ENCODE measurements at regions not wholly inside any gene's neighbourhood (a gene's known extent, or its start where the extent isn't known, plus 50 kb on each side); places are given as distances from the start of the nearest gene placed in this dataset.
"Not testable (repeated sequence)": the region's sequence is repeated elsewhere in the genome, so short reads cannot be mapped to it uniquely, and the experiment has no call there.

GRCh38 chr4:34502086-34502485, 1742.2 kb downstream of the ARAP2 start:
- FAIRE-seq, result no peak

- FAIRE-seq, result not testable (repeated sequence)
These were observed 1739.6 kb downstream of the ARAP2 start for GRCh38 chr4:34504731-34505130.

- FAIRE-seq, result not testable (repeated sequence)
These were observed 1737.7 kb downstream of the ARAP2 start for GRCh38 chr4:34506511-34507092.

- FAIRE-seq, result no peak
These were observed 1731.7 kb downstream of the ARAP2 start for GRCh38 chr4:34512616-34513015.

DNA sequence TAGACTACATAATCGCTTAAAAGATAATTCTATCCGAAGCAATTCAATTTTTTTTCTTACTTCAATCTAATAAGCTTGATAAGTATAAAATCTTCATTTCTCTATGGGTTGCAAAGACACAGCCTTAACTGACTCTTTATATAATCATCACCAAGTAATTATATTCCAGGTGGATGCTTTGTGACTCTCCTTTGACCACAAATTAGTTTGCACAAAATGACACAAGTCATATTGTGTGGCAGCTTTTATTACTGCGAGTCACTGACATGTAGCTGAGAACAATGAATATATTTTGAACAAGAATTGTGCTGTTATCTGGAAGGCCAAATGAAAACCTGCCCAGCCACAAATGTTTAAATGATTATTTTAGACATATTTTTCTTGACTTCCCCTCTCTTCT, 1727.8 kb downstream of the ARAP2 start:
- no peak for FAIRE-seq

GRCh38 chr4:34534916-34535315, 1709.4 kb downstream of the ARAP2 start:
- no peak for FAIRE-seq

- no peak for FAIRE-seq
These were observed 1678.2 kb downstream of the ARAP2 start for GRCh38 chr4:34566091-34566490.

- no peak for FAIRE-seq
These were observed 1672.3 kb downstream of the ARAP2 start for GRCh38 chr4:34572026-34572425.

DNA sequence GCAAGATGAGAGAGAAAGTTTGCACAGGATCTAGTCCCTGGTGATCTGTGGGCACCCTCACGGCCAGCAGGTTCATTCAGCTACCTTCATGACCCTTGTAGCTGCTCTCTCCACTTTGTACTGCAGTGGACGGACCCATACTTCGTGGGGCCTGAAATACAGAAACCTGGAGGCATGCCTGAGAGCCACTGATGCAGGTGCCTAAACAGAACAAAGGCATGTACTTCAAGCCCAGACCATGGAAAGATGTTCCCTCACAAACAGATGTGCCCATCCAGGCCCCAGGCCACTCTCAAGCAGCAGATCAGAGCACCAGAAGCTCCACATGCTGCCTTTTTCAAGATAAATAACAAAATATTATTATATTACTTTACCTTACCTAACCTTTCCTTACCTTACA, 1629.0 kb downstream of the ARAP2 start:
- no peak for FAIRE-seq

DNA sequence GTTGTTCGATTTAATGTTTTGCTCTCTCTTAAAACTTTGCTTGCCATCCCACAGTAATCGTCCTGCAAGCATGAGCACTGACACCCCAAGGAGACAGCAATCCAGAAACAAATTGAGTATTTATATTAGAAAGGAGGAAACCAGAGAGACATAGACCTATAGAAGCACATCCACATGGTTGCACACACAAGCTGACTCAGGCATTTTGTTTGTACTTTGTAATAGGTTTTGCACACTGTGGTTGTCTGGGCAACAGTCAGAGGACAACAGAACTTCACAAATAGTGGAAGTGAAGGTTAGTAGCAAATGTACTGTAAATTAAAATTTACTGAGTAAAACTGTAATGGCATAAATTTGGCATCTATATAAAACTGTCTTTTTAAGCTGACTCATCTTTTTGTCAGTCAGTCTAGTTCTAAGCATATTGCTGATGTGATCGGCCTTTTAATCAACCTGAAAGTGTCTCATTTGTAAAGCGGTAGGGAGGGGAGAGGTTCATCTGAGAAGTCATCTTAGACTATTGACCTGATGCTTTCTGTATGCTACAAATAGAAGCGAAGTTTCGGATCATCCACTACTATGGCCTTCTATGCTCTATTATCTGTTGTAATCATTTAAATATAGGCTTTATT, 1624.7 kb downstream of the ARAP2 start:
- no peak for FAIRE-seq

DNA sequence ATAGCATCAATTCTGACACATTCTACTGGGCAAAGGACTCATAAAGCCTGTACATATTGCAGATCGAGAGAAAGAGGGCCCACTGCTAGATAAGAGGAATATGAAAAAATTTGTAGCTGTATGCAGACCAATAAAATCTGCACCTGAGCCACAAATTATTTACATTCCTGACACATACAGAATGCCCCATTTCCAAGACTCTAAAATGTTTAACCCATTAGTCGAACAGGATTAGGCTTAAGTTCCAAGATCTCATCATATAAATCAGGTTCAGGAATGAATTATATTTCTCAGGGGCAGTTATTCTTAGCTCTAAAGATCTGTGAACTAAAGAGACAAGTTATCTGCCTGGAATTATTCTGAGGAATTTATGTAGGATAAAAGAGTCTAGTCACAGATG, 1615.8 kb downstream of the ARAP2 start:
- no peak for FAIRE-seq

GRCh38 chr4:34629451-34629850, 1614.9 kb downstream of the ARAP2 start:
- FAIRE-seq, result no peak

- no peak for FAIRE-seq
These were observed 1611.1 kb downstream of the ARAP2 start for GRCh38 chr4:34633241-34633640.

GRCh38 chr4:34636623-34637022, 1607.7 kb downstream of the ARAP2 start:
- no peak for FAIRE-seq

DNA sequence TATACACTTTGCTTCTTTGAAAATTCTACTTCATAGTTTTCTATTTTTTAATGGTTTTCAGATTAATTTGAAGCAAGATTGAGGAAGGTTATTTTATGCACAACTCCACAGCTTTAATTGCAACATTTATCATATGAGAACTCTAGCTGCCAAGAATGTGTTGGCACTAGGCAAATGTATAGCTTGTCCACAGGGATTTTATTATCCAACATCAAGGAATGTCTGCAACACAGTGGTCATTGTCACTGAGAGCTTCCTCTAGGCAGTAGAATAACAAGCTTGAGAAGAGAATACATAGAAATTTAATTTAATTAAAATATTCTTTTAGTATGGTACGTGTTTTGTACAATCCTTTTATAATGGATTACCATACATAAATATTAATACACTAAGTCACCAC, 1600.8 kb downstream of the ARAP2 start:
- FAIRE-seq, result no peak

- no peak for FAIRE-seq
These were observed 1599.7 kb downstream of the ARAP2 start for GRCh38 chr4:34644579-34645115.

- no peak for FAIRE-seq
These were observed 1594.6 kb downstream of the ARAP2 start for GRCh38 chr4:34649716-34650115.

GRCh38 chr4:34664051-34664450, 1580.3 kb downstream of the ARAP2 start:
- FAIRE-seq, result no peak

GRCh38 chr4:34676400-34676799, 1567.9 kb downstream of the ARAP2 start:
- FAIRE-seq, result no peak

DNA sequence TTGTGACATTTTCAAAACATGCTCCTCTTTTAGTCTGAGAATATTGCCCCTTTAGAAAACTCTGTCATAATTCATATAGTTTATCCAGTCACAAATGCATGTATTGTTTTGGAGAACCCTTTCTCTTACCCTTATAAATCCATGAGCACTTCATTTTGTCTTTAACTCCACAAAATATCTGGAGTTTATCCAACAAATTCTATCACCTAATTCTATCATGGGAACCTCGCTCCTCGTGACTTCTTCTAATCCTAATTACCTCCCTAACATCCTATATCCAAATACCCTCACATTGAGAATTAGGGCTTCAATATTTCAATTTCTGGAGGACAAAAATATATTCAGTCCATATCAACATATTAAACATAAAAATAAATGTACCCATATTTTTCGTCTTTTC, 1565.9 kb downstream of the ARAP2 start:
- no peak for FAIRE-seq

DNA sequence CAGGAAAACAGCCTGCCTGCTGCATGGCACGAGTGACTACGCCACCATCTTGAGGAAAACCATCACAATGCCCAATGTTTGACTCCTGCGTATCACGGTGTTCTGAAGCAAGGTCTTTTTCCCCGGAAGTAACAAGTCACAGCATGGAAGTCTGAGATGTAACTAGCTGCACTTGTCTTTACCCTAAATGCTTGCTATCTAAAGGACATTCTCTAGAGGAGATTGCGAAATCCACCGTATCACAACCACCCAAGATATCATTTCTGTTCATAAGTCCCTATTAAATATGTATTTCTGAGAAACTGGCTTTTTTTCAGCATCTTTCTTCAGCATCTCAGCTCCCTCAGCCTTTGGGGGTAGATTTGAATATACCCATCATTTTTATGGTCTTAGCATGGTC, 1565.1 kb downstream of the ARAP2 start:
- FAIRE-seq, result no peak

DNA sequence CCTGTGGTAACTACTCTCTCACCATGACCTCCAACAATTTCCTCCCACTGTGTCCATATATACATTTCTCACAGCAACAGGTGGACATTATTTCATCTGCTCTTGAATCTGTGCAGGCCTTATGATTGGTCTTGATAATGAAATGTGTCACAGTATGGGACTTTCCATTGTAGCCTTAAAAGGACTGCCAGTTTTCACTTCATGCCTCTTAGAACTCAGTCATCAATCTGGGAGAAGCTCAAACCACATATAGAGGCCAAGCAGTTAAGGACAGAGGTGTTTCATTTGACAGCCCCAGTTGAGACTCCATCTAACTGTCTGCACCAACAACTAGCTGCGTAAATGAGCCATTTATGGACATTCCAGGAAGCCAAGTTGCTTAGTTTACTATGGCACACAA, 1534.8 kb downstream of the ARAP2 start:
- FAIRE-seq, result no peak

DNA sequence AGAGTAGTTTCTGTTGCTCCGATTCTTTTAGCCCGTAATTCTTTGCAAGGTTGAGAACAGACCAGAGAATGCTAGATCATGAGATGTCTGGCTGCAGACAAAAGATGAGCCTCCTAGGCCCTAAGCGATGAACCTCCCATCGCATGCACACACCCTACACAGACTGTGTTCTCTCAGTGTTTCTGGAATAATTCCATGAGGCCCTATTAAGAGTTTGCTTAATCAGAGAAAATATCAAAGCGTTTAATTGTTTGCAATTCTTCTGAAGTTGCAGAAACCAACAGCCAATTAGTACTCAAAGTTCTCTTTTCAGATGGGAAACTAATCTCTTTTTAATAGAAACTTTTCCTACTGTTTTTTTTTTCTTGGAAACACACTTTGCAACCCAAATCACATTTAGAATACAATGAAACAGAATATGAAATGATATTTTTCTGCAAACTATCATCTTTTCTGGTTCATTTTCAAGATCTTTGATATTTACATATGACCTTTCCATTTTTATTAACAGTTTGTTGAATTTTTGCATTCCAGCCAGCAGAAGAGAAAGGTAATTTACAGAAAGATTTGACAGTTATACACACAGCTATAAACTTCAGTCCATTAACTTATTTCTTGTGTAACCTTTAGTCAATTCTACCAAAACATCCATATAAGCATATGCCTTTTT, 1525.6 kb downstream of the ARAP2 start:
- FAIRE-seq, result no peak

- no peak for FAIRE-seq
These were observed 1523.7 kb downstream of the ARAP2 start for GRCh38 chr4:34720571-34720970.
